CD4-positive, alpha-beta memory T cell (primary cell): ENCODE measurements at regions not wholly inside any gene's neighbourhood (a gene's known extent, or its start where the extent isn't known, plus 50 kb on each side); places are given as distances from the start of the nearest gene placed in this dataset.
"Not testable (repeated sequence)": the region's sequence is repeated elsewhere in the genome, so short reads cannot be mapped to it uniquely, and the experiment has no call there.

ENCODE experiments used
- CTCF ChIA-PET: fragments of 350-600 bp; sonication (Branson Sonifier 250); formaldehyde crosslinking; loops from one replicate; lab custom pipeline; 2021; ENCODE audit warnings: inconsistent platforms; ENCODE audit not compliant: partially characterized antibody; lab: Charles Lee
- POLR2A ChIA-PET: fragments of 350-600 bp; sonication (Branson Sonifier 250); formaldehyde crosslinking; loops from one replicate; lab custom pipeline; 2021; ENCODE audit not compliant: partially characterized antibody; lab: Charles Lee
- DNase-seq, 5 donors: peaks; one replicate each; pipeline versions ENCODE4 v3.0.0 to v3.0.0-alpha.2; 2020 to 2022; ENCODE audit warnings: mixed read lengths in 1 of 5
- H3K27ac ChIP-seq: one replicate; pipeline ENCODE4 v1.7.0; 2013; ENCODE audit warnings: low read depth, low read length
- H3K27me3 ChIP-seq: 2 replicates; pipeline ENCODE4 v1.7.0; 2013; ENCODE audit warnings: mild to moderate bottlenecking, low read length, moderate library complexity; ENCODE audit not compliant: insufficient read depth
- H3K36me3 ChIP-seq: 2 replicates; pipeline ENCODE4 v1.7.0; 2013; ENCODE audit warnings: mild to moderate bottlenecking, low read length, moderate library complexity; ENCODE audit not compliant: insufficient read depth
- H3K4me1 ChIP-seq: 2 replicates; pipeline ENCODE4 v1.7.0; 2013; ENCODE audit warnings: mild to moderate bottlenecking, low read length, moderate library complexity; ENCODE audit not compliant: insufficient read depth
- H3K4me3 ChIP-seq, 2 donors: one replicate each; pipeline ENCODE4 v1.7.0; 2013; ENCODE audit warnings: low read length in 2 of 2, mild to moderate bottlenecking in 1 of 2
- H3K9me3 ChIP-seq, 2 donors: one replicate each; pipeline ENCODE4 v1.7.0; 2013; ENCODE audit warnings: low read length in 2 of 2, control low read depth in 1 of 2; ENCODE audit not compliant: control insufficient read depth in 1 of 2
- H3K27ac Mint-ChIP-seq, 7 donors: one replicate each; pipeline ENCODE4 v1.8.0; 2020 to 2021; ENCODE audit warnings: mixed read lengths in 7 of 7, mild to moderate bottlenecking in 6 of 7, inconsistent platforms in 3 of 7, moderate library complexity in 3 of 7
- H3K27me3 Mint-ChIP-seq, 2 donors: one replicate each; pipeline ENCODE4 v1.8.0; 2020 to 2021; ENCODE audit warnings: mixed read lengths in 2 of 2
- H3K36me3 Mint-ChIP-seq, 2 donors: one replicate each; pipeline ENCODE4 v1.8.0; 2020 to 2021; ENCODE audit warnings: mixed read lengths in 2 of 2, inconsistent platforms in 1 of 2, mild to moderate bottlenecking in 1 of 2
- H3K4me1 Mint-ChIP-seq, 4 donors: one replicate each; pipeline ENCODE4 v1.8.0; 2020 to 2021; ENCODE audit warnings: mixed read lengths in 4 of 4, mild to moderate bottlenecking in 1 of 4
- H3K4me3 Mint-ChIP-seq, 8 donors: one replicate each; pipeline ENCODE4 v1.8.0; 2020 to 2021; ENCODE audit warnings: mixed read lengths in 8 of 8, mild to moderate bottlenecking in 7 of 8, moderate library complexity in 6 of 8, inconsistent platforms in 3 of 8
- H3K9me3 Mint-ChIP-seq, 8 donors: one replicate each; pipeline ENCODE4 v1.8.0; 2020 to 2021; ENCODE audit warnings: mixed read lengths in 8 of 8, mild to moderate bottlenecking in 5 of 8, inconsistent platforms in 3 of 8, moderate library complexity in 1 of 8
- intact Hi-C: fragments of 100-400 bp; cut with micrococcal nuclease; formaldehyde crosslinking; loops from one replicate; pipeline ENCODE4 v1.15.1; 2023

GRCh38 chr9:81804306-81804705 lies 115.0 kb upstream of the TLE1 start:
- no peaks in the 10 kb centered on the region for H3K4me1 Mint-ChIP-seq
- no peaks in the 10 kb centered on the region for H3K27me3 Mint-ChIP-seq
- Histone ChIP-seq H3K27me3 (no peaks in the 10 kb centered on the region), H3K9me3 (no peaks in the 10 kb centered on the region), H3K4me3 (no peak overlapping the region), H3K36me3 (no peaks in the 10 kb centered on the region), H3K4me1 (no peaks in the 10 kb centered on the region), H3K27ac (no peak overlapping the region)
- H3K36me3 Mint-ChIP-seq: no peaks in the 10 kb centered on the region
- POLR2A ChIA-PET: no interaction called here
- H3K4me3 Mint-ChIP-seq: no peak overlapping the region
- DNase-seq: no peak
- CTCF ChIA-PET: no interaction called here
- intact Hi-C loops: no loop called here
- peaks cover 0 to 5% (median 1%) of the 10 kb centered on the region in 8 donors for H3K9me3 Mint-ChIP-seq
- no peak overlapping the region for H3K27ac Mint-ChIP-seq

GRCh38 chr9:81811688-81812087 lies 116.5 kb upstream of the SPATA31D4 start:
- H3K36me3 Mint-ChIP-seq, H3K27ac ChIP-seq, intact Hi-C loops, H3K4me3 Mint-ChIP-seq, DNase-seq, H3K36me3 ChIP-seq, H3K27ac Mint-ChIP-seq, H3K27me3 ChIP-seq, CTCF ChIA-PET, POLR2A ChIA-PET, H3K9me3 Mint-ChIP-seq, H3K4me3 ChIP-seq, H3K4me1 ChIP-seq, H3K9me3 ChIP-seq, H3K27me3 Mint-ChIP-seq: not testable (repeated sequence)
- H3K4me1 Mint-ChIP-seq: peaks cover 8 to 29% (median 15%) of the 10 kb centered on the region in 4 donors

- Mint-ChIP-seq H3K4me1 (peaks cover 8 to 33% (median 17%) of the 10 kb centered on the region in 4 donors), H3K9me3 (peaks cover 0 to 5% (median 0%) of the 10 kb centered on the region in 8 donors), H3K27ac (peak overlapping the region in 6 of 7 donors; percentile 2 to 68 (median 54)), H3K36me3 (no peaks in the 10 kb centered on the region), H3K4me3 (peak overlapping the region in 5 of 8 donors; percentile 27 to 68 (median 54)), H3K27me3 (no peaks in the 10 kb centered on the region)
- ChIA-PET POLR2A (no interaction called here), CTCF (no interaction called here)
- H3K36me3 ChIP-seq: no peaks in the 10 kb centered on the region
- H3K4me3 ChIP-seq: no peak overlapping the region
- no peak for DNase-seq
- H3K27ac ChIP-seq: no peak overlapping the region
- intact Hi-C loops: no loop called here
- no peaks in the 10 kb centered on the region for H3K4me1 ChIP-seq
- H3K27me3 ChIP-seq: no peaks in the 10 kb centered on the region
- no peaks in the 10 kb centered on the region for H3K9me3 ChIP-seq
These were observed 113.8 kb upstream of the SPATA31D4 start for GRCh38 chr9:81814401-81814793.

- peak overlapping the region in 5 of 8 donors; percentile 25 to 68 (median 51) for H3K4me3 Mint-ChIP-seq
- ChIA-PET CTCF (no interaction called here), POLR2A (no interaction called here)
- Histone ChIP-seq H3K27me3 (no peaks in the 10 kb centered on the region), H3K9me3 (no peaks in the 10 kb centered on the region), H3K27ac (no peak overlapping the region), H3K4me3 (no peak overlapping the region), H3K36me3 (no peaks in the 10 kb centered on the region), H3K4me1 (no peaks in the 10 kb centered on the region)
- H3K36me3 Mint-ChIP-seq: no peaks in the 10 kb centered on the region
- peaks cover 8 to 33% (median 17%) of the 10 kb centered on the region in 4 donors for H3K4me1 Mint-ChIP-seq
- H3K9me3 Mint-ChIP-seq: peaks cover 0 to 5% (median 0%) of the 10 kb centered on the region in 8 donors
- intact Hi-C loops: no loop called here
- no peaks in the 10 kb centered on the region for H3K27me3 Mint-ChIP-seq
- DNase-seq: peak in 3 of 5 donors; percentile 10 to 19 (median 17)
- H3K27ac Mint-ChIP-seq: peak overlapping the region in 6 of 7 donors; percentile 15 to 85 (median 58)
These were observed 113.3 kb upstream of the SPATA31D4 start for GRCh38 chr9:81814794-81815464.

GRCh38 chr9:81815781-81816180 lies 112.4 kb upstream of the SPATA31D4 start:
- Mint-ChIP-seq H3K27me3 (no peaks in the 10 kb centered on the region), H3K4me1 (peaks cover 8 to 38% (median 17%) of the 10 kb centered on the region in 4 donors), H3K9me3 (peaks cover 0 to 5% (median 0%) of the 10 kb centered on the region in 8 donors), H3K4me3 (peak overlapping the region in 1 of 8 donors; percentile 7), H3K36me3 (no peaks in the 10 kb centered on the region), H3K27ac (peak overlapping the region in 1 of 7 donors; percentile 11)
- intact Hi-C loops: no loop called here
- no peak overlapping the region for H3K27ac ChIP-seq
- CTCF ChIA-PET: no interaction called here
- no peak overlapping the region for H3K4me3 ChIP-seq
- H3K9me3 ChIP-seq: no peaks in the 10 kb centered on the region
- H3K4me1 ChIP-seq: no peaks in the 10 kb centered on the region
- no peaks in the 10 kb centered on the region for H3K27me3 ChIP-seq
- DNase-seq: no peak
- H3K36me3 ChIP-seq: no peaks in the 10 kb centered on the region
- POLR2A ChIA-PET: no interaction called here

- H3K4me1 ChIP-seq: no peaks in the 10 kb centered on the region
- H3K27me3 ChIP-seq: no peaks in the 10 kb centered on the region
- intact Hi-C loops: no loop called here
- CTCF ChIA-PET: no interaction called here
- no peak for DNase-seq
- Mint-ChIP-seq H3K4me3 (no peak overlapping the region), H3K9me3 (peaks cover 0 to 5% (median 0%) of the 10 kb centered on the region in 8 donors), H3K27me3 (no peaks in the 10 kb centered on the region), H3K27ac (no peak overlapping the region), H3K36me3 (no peaks in the 10 kb centered on the region), H3K4me1 (peaks cover 5 to 25% (median 14%) of the 10 kb centered on the region in 4 donors)
- H3K4me3 ChIP-seq: no peak overlapping the region
- POLR2A ChIA-PET: no interaction called here
- H3K9me3 ChIP-seq: no peaks in the 10 kb centered on the region
- H3K27ac ChIP-seq: no peak overlapping the region
- H3K36me3 ChIP-seq: no peaks in the 10 kb centered on the region
These were observed 109.1 kb upstream of the SPATA31D4 start for GRCh38 chr9:81819155-81819554.

- ChIA-PET CTCF (no interaction called here), POLR2A (no interaction called here)
- Mint-ChIP-seq H3K27ac (no peak overlapping the region), H3K27me3 (no peaks in the 10 kb centered on the region), H3K9me3 (peaks cover 0 to 5% (median 0%) of the 10 kb centered on the region in 8 donors), H3K36me3 (no peaks in the 10 kb centered on the region), H3K4me1 (peaks cover 2 to 17% (median 6%) of the 10 kb centered on the region in 4 donors), H3K4me3 (no peak overlapping the region)
- Histone ChIP-seq H3K36me3 (no peaks in the 10 kb centered on the region), H3K4me1 (no peaks in the 10 kb centered on the region), H3K4me3 (no peak overlapping the region), H3K27me3 (no peaks in the 10 kb centered on the region), H3K27ac (no peak overlapping the region), H3K9me3 (no peaks in the 10 kb centered on the region)
- intact Hi-C loops: no loop called here
- DNase-seq: no peak
These were observed 108.2 kb upstream of the SPATA31D4 start for GRCh38 chr9:81819859-81820546.
